GM12878 (cell line): ENCODE measurements at regions not wholly inside any gene's neighbourhood (a gene's known extent, or its start where the extent isn't known, plus 50 kb on each side); places are given as distances from the start of the nearest gene placed in this dataset.

ENCODE experiments used
- ATAC-seq: fragments of 200-7000 bp; cut with Tn5 transposase; 3 replicates; pipeline ENCODE4 v1.9.1; 2020; ENCODE audit warnings: mild to moderate bottlenecking, moderate library complexity
- BruUV-seq: library from RNA; stranded (reverse); fragments of 400-500 nt; replicated peaks from 2 replicates; lab custom pipeline; 2021; lab: Mats Ljungman, UMichigan
- CTCF ChIA-PET: fragments of 300-600 bp; sonication (Branson Sonifier 250); formaldehyde crosslinking; extraction: SDS; loops from one replicate; lab custom pipeline; 2021; ENCODE audit warnings: inconsistent platforms; lab: Yijun Ruan, JAX
- POLR2A ChIA-PET: fragments of 350-600 bp; formaldehyde crosslinking; extraction: SDS; loops from one replicate; lab custom pipeline; 2021; ENCODE audit warnings: inconsistent platforms; lab: Charles Lee
- RAD21 ChIA-PET: fragments of 300-600 bp; sonication (Branson Sonifier 250); formaldehyde crosslinking; loops from one replicate; lab custom pipeline; 2023; ENCODE audit warnings: antibody characterized with exemption; ENCODE audit not compliant: unreplicated experiment; lab: Charles Lee
- SMC1A ChIA-PET: fragments of 300-600 bp; sonication (Branson Sonifier 250); formaldehyde crosslinking; loops from one replicate; lab custom pipeline; 2023; ENCODE audit not compliant: unreplicated experiment, uncharacterized antibody; lab: Charles Lee
- DNase-seq: peaks from one replicate; pipeline ENCODE4 v3.0.0-alpha.2; 2011; ENCODE audit warnings: low read depth, low spot score
- FAIRE-seq: peaks from 3 replicates; lab custom pipeline; 2011; peaks lifted over from hg19 to GRCh38; lab: Jason Lieb, UNC
- H2AFZ ChIP-seq: 2 replicates; pipeline ENCODE4 v1.6.0; 2011; ENCODE audit warnings: low read depth, low read length, control low read depth; ENCODE audit not compliant: control insufficient read depth
- H3K27ac ChIP-seq: 2 replicates; pipeline ENCODE4 v1.5.1; 2011; ENCODE audit warnings: control low read depth; ENCODE audit not compliant: control insufficient read depth, insufficient read depth
- H3K27me3 ChIP-seq, 2 experiments: replicated peaks in 1 of 2; 2 replicates each; pipeline versions ENCODE4 v1.6.0 to v1.6.1; 2011; ENCODE audit warnings: low read length in 1 of 2; ENCODE audit not compliant: control insufficient read depth in 2 of 2, insufficient read depth in 2 of 2
- H3K36me3 ChIP-seq, 2 experiments: 2 replicates each; pipeline ENCODE4 v1.5.1; 2011; ENCODE audit warnings: low read length in 1 of 2; ENCODE audit not compliant: control insufficient read depth in 2 of 2, insufficient read depth in 2 of 2
- H3K4me1 ChIP-seq: 2 replicates; pipeline ENCODE4 v1.6.1; 2011; ENCODE audit warnings: mild to moderate bottlenecking, low read length, moderate library complexity, mixed read lengths; ENCODE audit not compliant: control insufficient read depth, insufficient read depth
- H3K4me2 ChIP-seq: 2 replicates; pipeline ENCODE4 v1.6.0; 2011; ENCODE audit warnings: control low read depth; ENCODE audit not compliant: control insufficient read depth, insufficient read depth
- H3K4me3 ChIP-seq: fragments of 200-600 bp; sonication (generic); 2 replicates; pipeline ENCODE4 v1.5.1; 2016
- H3K79me2 ChIP-seq: 2 replicates; pipeline ENCODE4 v1.6.0; 2011; ENCODE audit warnings: low read length; ENCODE audit not compliant: control insufficient read depth, insufficient read depth
- H3K9ac ChIP-seq: 2 replicates; pipeline ENCODE4 v1.8.0; 2011; ENCODE audit warnings: low read length, control low read depth, mixed read lengths; ENCODE audit not compliant: control insufficient read depth, insufficient read depth
- H3K9me3 ChIP-seq: replicated peaks from 3 replicates; pipeline ENCODE4 v1.5.1; 2011; ENCODE audit warnings: mild to moderate bottlenecking, low read length; ENCODE audit not compliant: control insufficient read depth, insufficient read depth
- H4K20me1 ChIP-seq: 2 replicates; pipeline ENCODE4 v1.6.0; 2011; ENCODE audit not compliant: control insufficient read depth, insufficient read depth
- ETV6 ChIP-seq, 2 experiments: fragments of 450-650 bp in 1 of 2; IDR thresholded peaks in 1 of 2; conservative IDR thresholded peaks in 1 of 2; 2 replicates each; pipeline ENCODE4 v1.6.1; 2014; ENCODE audit warnings: antibody characterized with exemption in 1 of 2, borderline replicate concordance in 1 of 2, low read depth in 1 of 2, mild to moderate bottlenecking in 1 of 2, moderate library complexity in 1 of 2
- IRF4 ChIP-seq: IDR thresholded peaks from 2 replicates; pipeline ENCODE4 v1.6.1; 2011; ENCODE audit warnings: low read depth, low read length
- JUND ChIP-seq: IDR thresholded peaks from 2 replicates; pipeline ENCODE4 v1.6.1; 2012; ENCODE audit warnings: low read depth, mild to moderate bottlenecking, low read length, improper control_type of control experiment, moderate library complexity
- KAT2A ChIP-seq: conservative IDR thresholded peaks from 2 replicates; pipeline ENCODE4 v1.6.1; 2011; ENCODE audit warnings: low read depth, low read length; ENCODE audit not compliant: control insufficient read depth
- PAX8 ChIP-seq: fragments of 450-650 bp; IDR thresholded peaks from 2 replicates; pipeline ENCODE4 v1.6.1; 2017; ENCODE audit warnings: mild to moderate bottlenecking, moderate library complexity
- SRF ChIP-seq, 2 experiments: IDR thresholded peaks; 2 replicates each; pipeline ENCODE4 v1.6.1; 2011; ENCODE audit warnings: low read depth in 2 of 2, low read length in 2 of 2, mild to moderate bottlenecking in 1 of 2, moderate library complexity in 1 of 2
- WRNIP1 ChIP-seq: IDR thresholded peaks from 2 replicates; pipeline ENCODE4 v1.6.1; 2011; ENCODE audit warnings: low read depth, low read length, improper control_type of control experiment, borderline replicate concordance
- WGBS: methylation state at CpG from one replicate; pipeline ENCODE4 v1.1.6; 2016; ENCODE audit warnings: low lambda C conversion rate; ENCODE audit not compliant: insufficient replicate concordance, insufficient coverage; ENCODE audit errors: missing lambda C conversion rate; 5-methylcytosine and 5-hydroxymethylcytosine counted together
- in situ Hi-C: fragments of 300-500 bp; cut with MboI; formaldehyde crosslinking; loops from 9 replicates; pipeline ENCODE4 v1.14.3; 2018; ENCODE audit warnings: mixed read lengths
- intact Hi-C: fragments of 100-400 bp; cut with micrococcal nuclease; formaldehyde crosslinking; loops from one replicate; pipeline ENCODE4 v1.14.2; 2022; ENCODE audit not compliant: unreplicated experiment
- TF ChIP-seq, protein P1 (sequence below): fragments of 450-650 bp; formaldehyde crosslinking; IDR thresholded peaks from 2 replicates; pipeline ENCODE4 v1.5.0; 2022; ENCODE audit warnings: mild to moderate bottlenecking, missing genetic modification characterization
- TF ChIP-seq, protein P2 (sequence below): fragments of 450-650 bp; IDR thresholded peaks from 2 replicates; pipeline ENCODE4 v1.6.1; 2017; ENCODE audit warnings: mild to moderate bottlenecking, low read depth, inconsistent platforms; ENCODE audit not compliant: poor library complexity, severe bottlenecking
- TF ChIP-seq, protein P3 (sequence below): IDR thresholded peaks from 2 replicates; pipeline ENCODE4 v1.6.1; 2012; ENCODE audit warnings: low read depth, low read length, improper control_type of control experiment

DNA sequence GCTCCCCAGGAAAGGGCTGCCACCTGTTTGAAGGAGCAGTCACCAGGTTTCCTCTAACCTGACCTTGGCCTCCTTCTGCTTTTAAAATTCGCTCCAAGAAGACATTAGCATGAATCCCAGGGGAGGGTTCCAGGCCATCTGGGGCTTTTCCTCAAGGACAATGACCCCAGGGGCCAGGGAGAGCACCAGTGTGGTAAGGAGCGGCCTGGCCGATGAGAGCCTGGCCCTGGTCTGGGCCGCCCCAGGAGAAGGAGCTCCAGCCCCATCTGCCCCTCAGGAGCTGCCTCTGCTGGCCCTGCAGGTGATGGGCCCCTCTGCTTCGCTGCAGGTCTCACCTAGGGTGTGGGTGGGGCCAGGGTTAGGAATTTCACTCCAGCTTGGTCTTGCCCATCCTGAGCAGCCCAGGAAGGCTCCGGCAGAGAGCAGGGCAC, 209.2 kb upstream of the TNRC6C start (continued):
- TF ChIP-seq, protein P1, sequence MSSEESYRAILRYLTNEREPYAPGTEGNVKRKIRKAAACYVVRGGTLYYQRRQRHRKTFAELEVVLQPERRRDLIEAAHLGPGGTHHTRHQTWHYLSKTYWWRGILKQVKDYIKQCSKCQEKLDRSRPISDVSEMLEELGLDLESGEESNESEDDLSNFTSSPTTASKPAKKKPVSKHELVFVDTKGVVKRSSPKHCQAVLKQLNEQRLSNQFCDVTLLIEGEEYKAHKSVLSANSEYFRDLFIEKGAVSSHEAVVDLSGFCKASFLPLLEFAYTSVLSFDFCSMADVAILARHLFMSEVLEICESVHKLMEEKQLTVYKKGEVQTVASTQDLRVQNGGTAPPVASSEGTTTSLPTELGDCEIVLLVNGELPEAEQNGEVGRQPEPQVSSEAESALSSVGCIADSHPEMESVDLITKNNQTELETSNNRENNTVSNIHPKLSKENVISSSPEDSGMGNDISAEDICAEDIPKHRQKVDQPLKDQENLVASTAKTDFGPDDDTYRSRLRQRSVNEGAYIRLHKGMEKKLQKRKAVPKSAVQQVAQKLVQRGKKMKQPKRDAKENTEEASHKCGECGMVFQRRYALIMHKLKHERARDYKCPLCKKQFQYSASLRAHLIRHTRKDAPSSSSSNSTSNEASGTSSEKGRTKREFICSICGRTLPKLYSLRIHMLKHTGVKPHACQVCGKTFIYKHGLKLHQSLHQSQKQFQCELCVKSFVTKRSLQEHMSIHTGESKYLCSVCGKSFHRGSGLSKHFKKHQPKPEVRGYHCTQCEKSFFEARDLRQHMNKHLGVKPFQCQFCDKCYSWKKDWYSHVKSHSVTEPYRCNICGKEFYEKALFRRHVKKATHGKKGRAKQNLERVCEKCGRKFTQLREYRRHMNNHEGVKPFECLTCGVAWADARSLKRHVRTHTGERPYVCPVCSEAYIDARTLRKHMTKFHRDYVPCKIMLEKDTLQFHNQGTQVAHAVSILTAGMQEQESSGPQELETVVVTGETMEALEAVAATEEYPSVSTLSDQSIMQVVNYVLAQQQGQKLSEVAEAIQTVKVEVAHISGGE (CRISPR knock-in tag): no peak
- TF ChIP-seq JUND: no peak
- TF ChIP-seq WRNIP1: no peak

DNA sequence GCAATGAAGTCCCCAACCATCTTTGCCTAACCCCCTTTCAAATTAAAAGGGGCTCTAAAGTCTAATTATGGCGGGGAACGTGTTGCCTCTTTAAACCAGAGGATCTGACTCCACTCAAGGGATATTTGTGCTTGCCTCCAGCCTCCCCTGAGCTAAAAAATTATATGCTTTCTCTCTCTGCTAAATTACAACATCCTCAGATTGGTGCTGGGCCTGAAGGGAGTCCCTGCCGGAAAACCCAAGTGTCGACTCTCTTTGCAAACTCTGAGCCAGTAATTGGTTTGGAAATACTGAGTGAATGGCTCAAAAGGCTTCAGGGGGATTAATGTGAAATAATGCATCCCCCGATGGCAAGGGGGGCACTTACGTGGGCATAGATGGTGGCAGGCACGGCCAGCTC, 208.5 kb upstream of the TNRC6C start:
- H3K9me3 ChIP-seq: no peaks in the 10 kb centered on the region; the same call in 2 of the 3 replicates
- in situ Hi-C loops: no loop called here
- no peak overlapping the region for H3K9ac ChIP-seq
- CTCF ChIA-PET: no interaction called here
- no peak for TF ChIP-seq PAX8
- no peak for TF ChIP-seq ETV6 (conservative IDR thresholded peaks at IDR 0.05 in 1 of 2, IDR thresholded peaks at IDR 0.05 in 1 of 2; ENCODE audit: borderline replicate concordance in 1 of 2, low read depth in 1 of 2)
- TF ChIP-seq, protein P2, sequence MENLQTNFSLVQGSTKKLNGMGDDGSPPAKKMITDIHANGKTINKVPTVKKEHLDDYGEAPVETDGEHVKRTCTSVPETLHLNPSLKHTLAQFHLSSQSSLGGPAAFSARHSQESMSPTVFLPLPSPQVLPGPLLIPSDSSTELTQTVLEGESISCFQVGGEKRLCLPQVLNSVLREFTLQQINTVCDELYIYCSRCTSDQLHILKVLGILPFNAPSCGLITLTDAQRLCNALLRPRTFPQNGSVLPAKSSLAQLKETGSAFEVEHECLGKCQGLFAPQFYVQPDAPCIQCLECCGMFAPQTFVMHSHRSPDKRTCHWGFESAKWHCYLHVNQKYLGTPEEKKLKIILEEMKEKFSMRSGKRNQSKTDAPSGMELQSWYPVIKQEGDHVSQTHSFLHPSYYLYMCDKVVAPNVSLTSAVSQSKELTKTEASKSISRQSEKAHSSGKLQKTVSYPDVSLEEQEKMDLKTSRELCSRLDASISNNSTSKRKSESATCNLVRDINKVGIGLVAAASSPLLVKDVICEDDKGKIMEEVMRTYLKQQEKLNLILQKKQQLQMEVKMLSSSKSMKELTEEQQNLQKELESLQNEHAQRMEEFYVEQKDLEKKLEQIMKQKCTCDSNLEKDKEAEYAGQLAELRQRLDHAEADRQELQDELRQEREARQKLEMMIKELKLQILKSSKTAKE: no peak
- TF ChIP-seq IRF4: no peak
- no peak for TF ChIP-seq KAT2A
- TF ChIP-seq, protein P3, sequence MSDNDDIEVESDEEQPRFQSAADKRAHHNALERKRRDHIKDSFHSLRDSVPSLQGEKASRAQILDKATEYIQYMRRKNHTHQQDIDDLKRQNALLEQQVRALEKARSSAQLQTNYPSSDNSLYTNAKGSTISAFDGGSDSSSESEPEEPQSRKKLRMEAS: no peak
- no peak for TF ChIP-seq SRF (IDR thresholded peaks at IDR 0.05; ENCODE audit: low read depth in 2 of 2, low read length in 2 of 2)
- TF ChIP-seq, all 136 proteins: peak for 0
- intact Hi-C loops: no loop called here
- no peak overlapping the region for H3K27ac ChIP-seq
- no peaks in the 10 kb centered on the region for H3K36me3 ChIP-seq
- DNase-seq (no peak), FAIRE-seq (no peak), ATAC-seq (no peak)
- no peaks in the 10 kb centered on the region; the same call in 1 of the 2 replicates for H4K20me1 ChIP-seq
- H3K4me2 ChIP-seq: no peak overlapping the region
- WGBS: 29% methylated on average over 7 of the region's 7 CpGs
- BruUV-seq: no TSS peak
- ChIA-PET SMC1A (no interaction called here), RAD21 (no interaction called here), POLR2A (no interaction called here)
- H3K27me3 ChIP-seq: peaks cover 0 to 1% of the 10 kb centered on the region in 2 experiments; a peak in 2 of 4 replicates
- H2AFZ ChIP-seq: no peak overlapping the region
- H3K4me1 ChIP-seq: no peaks in the 10 kb centered on the region
- H3K4me3 ChIP-seq: no peak overlapping the region
- no peaks in the 10 kb centered on the region for H3K79me2 ChIP-seq
